Mesenchymal stem cell (in vitro differentiated cells and primary cell): ENCODE measurements at regions not wholly inside any gene's neighbourhood (a gene's known extent, or its start where the extent isn't known, plus 50 kb on each side); places are given as distances from the start of the nearest gene placed in this dataset.

Experiments
- DNase-seq: peaks from one replicate; pipeline ENCODE4 v3.0.0-alpha.2; 2013
- H2AFZ ChIP-seq: one replicate; pipeline ENCODE4 v1.6.1; 2013; ENCODE audit warnings: low read depth, mild to moderate bottlenecking, control low read depth, inconsistent platforms, low read length, moderate library complexity
- H2AK5ac ChIP-seq: 2 replicates; pipeline ENCODE4 v1.6.1; 2013; ENCODE audit warnings: low read length, moderate library complexity, mild to moderate bottlenecking, inconsistent platforms; ENCODE audit not compliant: severe bottlenecking
- H2BK120ac ChIP-seq: one replicate; pipeline ENCODE4 v1.6.1; 2013; ENCODE audit warnings: low read depth, mild to moderate bottlenecking, inconsistent platforms, low read length, moderate library complexity
- H2BK12ac ChIP-seq, 2 experiments: one replicate each; pipeline ENCODE4 v1.6.1; 2013; ENCODE audit warnings: inconsistent platforms in 2 of 2, low read length in 2 of 2, mild to moderate bottlenecking in 2 of 2, moderate library complexity in 2 of 2, control low read depth in 1 of 2
- H2BK15ac ChIP-seq: one replicate; pipeline ENCODE4 v1.6.1; 2013; ENCODE audit warnings: mild to moderate bottlenecking, low read depth, inconsistent platforms; ENCODE audit not compliant: poor library complexity, severe bottlenecking
- H2BK5ac ChIP-seq: 2 replicates; pipeline ENCODE4 v1.6.1; 2013; ENCODE audit warnings: low read depth, mild to moderate bottlenecking, low read length, control low read depth, inconsistent platforms; ENCODE audit not compliant: poor library complexity, severe bottlenecking
- H3K14ac ChIP-seq, 2 experiments: one replicate each; pipeline ENCODE4 v1.6.1; 2013; ENCODE audit warnings: inconsistent platforms in 2 of 2, low read length in 2 of 2, control low read depth in 1 of 2, mild to moderate bottlenecking in 1 of 2, moderate library complexity in 1 of 2
- H3K18ac ChIP-seq, 2 experiments: one replicate each; pipeline ENCODE4 v1.6.1; 2013; ENCODE audit warnings: inconsistent platforms in 2 of 2, low read length in 2 of 2, control low read depth in 1 of 2, low read depth in 1 of 2, mild to moderate bottlenecking in 1 of 2
- H3K23ac ChIP-seq, 2 experiments: one replicate each; pipeline ENCODE4 v1.6.1; 2013; ENCODE audit warnings: inconsistent platforms in 2 of 2, low read length in 2 of 2, mild to moderate bottlenecking in 2 of 2, moderate library complexity in 2 of 2, control low read depth in 1 of 2
- H3K27ac ChIP-seq: 2 replicates; pipeline ENCODE4 v1.5.1; 2013; ENCODE audit warnings: mild to moderate bottlenecking, moderate library complexity, low read length, control low read depth, inconsistent platforms; ENCODE audit not compliant: poor library complexity, severe bottlenecking
- H3K27me3 ChIP-seq, 2 experiments: 2 replicates each; pipeline versions ENCODE4 v1.6.1 to v1.7.0; 2013; ENCODE audit warnings: low read length in 2 of 2, mild to moderate bottlenecking in 2 of 2, moderate library complexity in 2 of 2, control low read depth in 1 of 2, inconsistent platforms in 1 of 2; ENCODE audit not compliant: control insufficient read depth in 1 of 2, insufficient read depth in 1 of 2
- H3K36me3 ChIP-seq, 2 experiments: 2 replicates each; pipeline versions ENCODE4 v1.6.1 to v1.7.0; 2013; ENCODE audit warnings: low read length in 2 of 2, control low read depth in 1 of 2, inconsistent platforms in 1 of 2, low read depth in 1 of 2, mild to moderate bottlenecking in 1 of 2; ENCODE audit not compliant: insufficient read depth in 2 of 2, control insufficient read depth in 1 of 2
- H3K4ac ChIP-seq, 2 experiments: one replicate each; pipeline ENCODE4 v1.6.1; 2013; ENCODE audit warnings: inconsistent platforms in 2 of 2, low read length in 2 of 2, mild to moderate bottlenecking in 2 of 2, moderate library complexity in 2 of 2, control low read depth in 1 of 2, low read depth in 1 of 2
- H3K4me1 ChIP-seq: 2 replicates; pipeline ENCODE4 v1.6.1; 2013; ENCODE audit warnings: low read depth, low read length, control low read depth; ENCODE audit not compliant: control insufficient read depth, insufficient read depth
- H3K4me2 ChIP-seq: 2 replicates; pipeline ENCODE4 v1.6.1; 2013; ENCODE audit warnings: low read length, mild to moderate bottlenecking, inconsistent platforms; ENCODE audit not compliant: poor library complexity, severe bottlenecking
- H3K4me3 ChIP-seq, 2 experiments: 2 replicates each; pipeline versions ENCODE4 v1.5.1 to v1.7.0; 2013; ENCODE audit warnings: low read length in 2 of 2, mild to moderate bottlenecking in 2 of 2, control low read depth in 1 of 2, low read depth in 1 of 2; ENCODE audit not compliant: insufficient read depth in 1 of 2
- H3K79me1 ChIP-seq: replicated peaks from 2 replicates; pipeline ENCODE4 v1.6.1; 2013; ENCODE audit warnings: mild to moderate bottlenecking, control low read depth, low read length, inconsistent platforms; ENCODE audit not compliant: poor library complexity, severe bottlenecking
- H3K9ac ChIP-seq: 2 replicates; pipeline ENCODE4 v1.7.0; 2013; ENCODE audit warnings: mild to moderate bottlenecking, low read length, moderate library complexity
- H3K9me3 ChIP-seq: 2 replicates; pipeline ENCODE4 v1.7.0; 2013; ENCODE audit warnings: mild to moderate bottlenecking, low read length; ENCODE audit not compliant: control insufficient read depth
- H4K8ac ChIP-seq: one replicate; pipeline ENCODE4 v1.6.1; 2013; ENCODE audit warnings: inconsistent platforms, mild to moderate bottlenecking, low read length, moderate library complexity
- H4K91ac ChIP-seq: one replicate; pipeline ENCODE4 v1.6.1; 2013; ENCODE audit warnings: mild to moderate bottlenecking, low read length, inconsistent platforms
- WGBS: methylation state at CpG from one replicate; pipeline ENCODE4 v1.1.7; 2013; ENCODE audit warnings: mixed read lengths; 5-methylcytosine and 5-hydroxymethylcytosine counted together

DNA sequence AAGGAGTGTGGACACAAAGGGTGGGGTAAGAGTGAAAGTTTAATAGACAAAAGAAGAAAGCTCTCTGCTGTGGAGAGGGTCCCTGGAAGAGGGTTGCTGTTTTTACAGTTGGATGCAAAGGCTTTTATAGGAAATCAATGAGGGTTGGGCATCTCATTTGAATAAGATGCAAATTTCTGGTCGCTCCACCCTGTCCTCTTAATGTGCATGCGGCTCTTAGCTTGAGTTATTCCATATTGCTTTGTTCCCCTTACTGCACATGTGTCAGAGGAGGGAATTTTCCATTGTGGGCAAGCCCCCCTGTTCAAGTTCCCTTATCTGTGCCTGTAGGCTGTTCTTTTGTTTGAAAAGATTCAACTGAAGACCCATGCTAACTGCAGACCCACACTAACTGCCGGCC is 326.5 kb downstream of the BCL11A start:
- Histone ChIP-seq H3K23ac (no peak overlapping the region), H3K9me3 (peaks cover 12% of the 10 kb centered on the region), H4K8ac (no peak overlapping the region), H2BK120ac (no peak overlapping the region), H3K9ac (no peak overlapping the region), H3K79me1 (no peaks in the 10 kb centered on the region), H3K14ac (no peak overlapping the region), H3K4me1 (no peaks in the 10 kb centered on the region), H2BK15ac (no peak overlapping the region), H3K27me3 (no peaks in the 10 kb centered on the region), H4K91ac (no peak overlapping the region), H3K4ac (no peak overlapping the region), H3K36me3 (no peaks in the 10 kb centered on the region), H3K4me2 (no peak overlapping the region), H3K4me3 (no peak overlapping the region), H2AK5ac (no peak overlapping the region), H3K18ac (no peak overlapping the region), H3K27ac (no peak overlapping the region), H2BK5ac (no peak overlapping the region), H2BK12ac (no peak overlapping the region), H2AFZ (no peak overlapping the region)
- no peak for DNase-seq
- WGBS, result 100% methylated on average over 2 of the region's 3 CpGs

DNA sequence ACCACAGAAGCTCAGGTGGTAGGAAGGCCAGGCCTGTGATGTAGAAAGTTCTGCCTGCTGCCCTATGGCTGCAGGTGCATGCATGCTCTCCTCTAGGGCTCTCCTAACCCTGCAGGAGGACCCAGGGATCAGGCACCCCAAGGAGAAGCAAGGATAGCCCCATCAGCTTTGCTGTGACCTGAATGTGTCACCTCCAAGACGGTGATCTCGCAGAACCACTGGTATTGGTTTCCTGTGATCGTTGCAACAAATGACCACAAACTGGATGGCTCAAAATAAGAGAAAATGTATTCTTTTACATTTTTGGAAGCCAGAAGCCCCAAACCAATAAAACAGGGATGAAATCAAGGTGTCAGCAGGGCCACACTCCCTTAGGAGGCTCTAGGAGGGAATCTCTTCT is 327.3 kb downstream of the BCL11A start:
- no peak for DNase-seq
- Histone ChIP-seq H3K27ac (no peak overlapping the region), H4K91ac (no peak overlapping the region), H2AFZ (no peak overlapping the region), H3K9me3 (peaks cover 10% of the 10 kb centered on the region), H3K23ac (no peak overlapping the region), H3K9ac (no peak overlapping the region), H3K79me1 (no peaks in the 10 kb centered on the region), H2AK5ac (no peak overlapping the region), H3K18ac (no peak overlapping the region), H4K8ac (no peak overlapping the region), H3K4ac (no peak overlapping the region), H2BK15ac (no peak overlapping the region), H3K36me3 (no peaks in the 10 kb centered on the region), H3K14ac (no peak overlapping the region), H2BK12ac (no peak overlapping the region), H3K27me3 (no peaks in the 10 kb centered on the region), H3K4me2 (no peak overlapping the region), H3K4me3 (no peak overlapping the region), H2BK120ac (no peak overlapping the region), H2BK5ac (no peak overlapping the region), H3K4me1 (no peaks in the 10 kb centered on the region)
- WGBS, result 87% methylated on average over 3 of the region's 3 CpGs

DNA sequence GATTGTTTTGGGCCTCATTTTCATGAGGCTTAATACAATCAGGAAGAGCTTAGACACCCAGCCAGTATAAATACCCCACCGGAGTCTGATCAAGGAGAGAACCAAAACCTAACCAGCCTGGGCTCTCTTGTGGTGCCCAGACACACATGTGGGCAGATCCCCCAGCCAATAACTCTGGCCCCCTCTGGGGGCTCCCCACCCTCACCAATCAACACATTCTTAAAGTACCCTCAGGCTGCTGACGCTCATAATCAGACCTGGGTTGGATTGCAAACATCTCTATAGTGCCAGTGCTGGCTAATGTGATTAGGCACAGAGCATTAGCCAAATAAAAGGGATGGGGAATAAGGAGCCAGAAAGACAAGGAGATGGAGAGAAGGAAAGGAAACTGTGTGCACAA is 329.6 kb downstream of the BCL11A start:
- H2BK120ac ChIP-seq, result no peak overlapping the region
- H2BK5ac ChIP-seq, result no peak overlapping the region
- no peak overlapping the region for H3K23ac ChIP-seq
- H3K4me1 ChIP-seq, result no peaks in the 10 kb centered on the region
- no peak overlapping the region for H2BK12ac ChIP-seq
- 73% methylated on average over 2 of the region's 2 CpGs for WGBS
- H2AFZ ChIP-seq, result no peak overlapping the region
- H3K36me3 ChIP-seq, result no peaks in the 10 kb centered on the region
- no peak overlapping the region for H4K8ac ChIP-seq
- H3K4me2 ChIP-seq, result no peak overlapping the region
- no peak overlapping the region for H3K4me3 ChIP-seq
- H3K14ac ChIP-seq, result no peak overlapping the region
- no peak overlapping the region for H3K9ac ChIP-seq
- DNase-seq, result no peak
- no peak overlapping the region for H4K91ac ChIP-seq
- no peaks in the 10 kb centered on the region for H3K9me3 ChIP-seq
- no peak overlapping the region for H3K27ac ChIP-seq
- H2AK5ac ChIP-seq, result no peak overlapping the region
- no peaks in the 10 kb centered on the region for H3K79me1 ChIP-seq
- no peak overlapping the region for H3K18ac ChIP-seq
- H3K27me3 ChIP-seq, result no peaks in the 10 kb centered on the region
- H2BK15ac ChIP-seq, result no peak overlapping the region
- H3K4ac ChIP-seq, result no peak overlapping the region

DNA sequence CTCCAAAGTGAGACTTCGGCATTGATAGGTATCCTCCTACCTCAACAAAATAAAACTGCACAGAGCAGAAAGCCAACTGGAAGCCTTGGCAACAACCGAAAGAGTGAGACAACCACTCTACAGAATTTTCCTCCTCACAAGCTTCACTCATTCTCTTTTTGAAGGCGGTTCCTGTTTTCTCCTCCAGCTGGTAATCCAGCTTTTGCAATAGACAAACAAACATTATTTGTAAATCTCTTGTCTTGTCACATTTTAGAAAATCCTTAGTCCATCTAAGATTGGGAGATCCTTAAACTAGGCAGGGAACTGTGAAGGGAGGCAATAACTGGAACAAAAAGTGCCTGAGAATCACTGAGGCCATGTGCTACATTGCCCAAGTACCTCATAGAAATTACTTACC is 332.4 kb downstream of the BCL11A start:
- Histone ChIP-seq H2BK15ac (no peak overlapping the region), H3K27ac (no peak overlapping the region), H2AFZ (no peak overlapping the region), H3K18ac (no peak overlapping the region), H2BK120ac (no peak overlapping the region), H3K4me2 (no peak overlapping the region), H3K27me3 (no peaks in the 10 kb centered on the region), H4K91ac (no peak overlapping the region), H2AK5ac (no peak overlapping the region), H2BK12ac (no peak overlapping the region), H3K9me3 (no peaks in the 10 kb centered on the region), H3K23ac (no peak overlapping the region), H3K4me3 (no peak overlapping the region), H3K4me1 (no peaks in the 10 kb centered on the region), H3K9ac (no peak overlapping the region), H2BK5ac (no peak overlapping the region), H3K36me3 (no peaks in the 10 kb centered on the region), H3K79me1 (no peaks in the 10 kb centered on the region), H4K8ac (no peak overlapping the region), H3K4ac (no peak overlapping the region), H3K14ac (no peak overlapping the region)
- 90% methylated on average over 3 of the region's 3 CpGs for WGBS
- DNase-seq, result no peak
